HFF-Myc (cell line): ENCODE measurements at regions not wholly inside any gene's neighbourhood (a gene's known extent, or its start where the extent isn't known, plus 50 kb on each side); places are given as distances from the start of the nearest gene placed in this dataset.

Experiments used
- DNase-seq: peaks from one replicate; pipeline ENCODE4 v3.0.0-alpha.2; 2011; ENCODE audit warnings: low read depth; ENCODE audit errors: extremely low read depth
- H3K4me3 ChIP-seq: replicated peaks from 2 replicates; pipeline ENCODE4 v1.5.1; 2011; ENCODE audit warnings: low read depth, mild to moderate bottlenecking, control low read depth, low read length
- CTCF ChIP-seq: IDR thresholded peaks from 2 replicates; pipeline ENCODE4 v1.5.1; 2012; ENCODE audit warnings: mild to moderate bottlenecking, low read depth, low read length, control low read depth; ENCODE audit errors: missing control alignments

- H3K4me3 ChIP-seq, result no peak overlapping the region
- no peak for DNase-seq
- no peak for TF ChIP-seq CTCF
Measured at GRCh38 chr2:139911160-139911559, 1131.0 kb upstream of the NXPH2 start.

DNA sequence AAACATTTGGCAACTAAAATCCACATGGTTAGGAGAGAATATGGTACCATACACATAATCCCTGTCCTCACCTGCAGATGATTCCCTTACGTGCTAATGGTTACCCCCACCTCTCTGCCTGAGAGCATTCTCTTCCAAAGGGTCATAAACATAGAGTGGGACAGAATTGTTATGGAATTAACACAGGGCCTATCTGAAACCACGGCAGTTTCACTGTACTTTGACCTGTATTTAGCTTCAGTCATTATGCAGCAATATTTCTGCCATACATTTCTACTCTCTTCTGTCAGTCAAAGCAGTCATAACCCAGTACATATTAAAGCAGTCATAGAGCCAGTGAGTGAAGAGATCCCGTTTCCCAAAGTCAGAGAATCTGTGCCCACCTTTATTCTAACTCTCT, 1128.9 kb upstream of the NXPH2 start:
- no peak for DNase-seq
- no peak for TF ChIP-seq CTCF
- H3K4me3 ChIP-seq, result no peak overlapping the region

GRCh38 chr2:139905624-139906023, 1125.4 kb upstream of the NXPH2 start:
- no peak overlapping the region for H3K4me3 ChIP-seq
- TF ChIP-seq CTCF, result no peak
- no peak for DNase-seq

GRCh38 chr2:139891636-139892035, 1111.4 kb upstream of the NXPH2 start:
- no peak overlapping the region for H3K4me3 ChIP-seq
- no peak for DNase-seq
- no peak for TF ChIP-seq CTCF

DNA sequence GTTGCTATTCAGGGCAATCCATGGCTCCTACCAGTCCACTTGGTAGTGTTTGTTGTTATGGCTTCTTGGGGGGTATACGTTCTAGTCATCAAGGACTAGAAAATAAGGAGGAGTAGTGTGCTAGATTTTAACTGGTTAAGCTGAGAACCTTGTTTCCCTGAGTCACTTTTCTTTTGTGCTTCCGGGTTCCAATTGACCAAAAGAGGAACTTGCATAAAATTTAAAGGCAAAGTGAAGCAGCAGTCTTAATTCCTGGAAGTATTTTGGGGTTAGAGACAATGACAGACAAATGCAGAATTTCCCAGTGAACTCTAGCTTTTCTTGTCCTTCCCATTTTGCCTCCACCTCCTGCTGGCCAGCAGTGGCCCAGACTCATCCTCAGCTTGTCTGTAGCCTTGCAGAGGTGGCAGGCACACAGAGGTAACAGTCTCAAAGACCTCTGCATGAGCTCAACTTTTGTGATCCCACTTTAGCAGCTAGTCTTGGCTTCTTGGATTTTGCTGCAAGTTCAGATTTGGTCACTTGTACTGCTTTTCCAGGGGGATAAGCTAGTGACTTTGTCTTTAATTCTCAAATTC, 1105.8 kb upstream of the NXPH2 start:
- TF ChIP-seq CTCF, result no peak

GRCh38 chr2:139876964-139877363, 1096.8 kb upstream of the NXPH2 start:
- no peak overlapping the region for H3K4me3 ChIP-seq
- no peak for DNase-seq
- TF ChIP-seq CTCF, result no peak

More for the DNA sequence above, 1105.8 kb upstream of the NXPH2 start:
- H3K4me3 ChIP-seq, result no peak overlapping the region
- no peak for DNase-seq

- no peak for DNase-seq
- no peak for TF ChIP-seq CTCF
- H3K4me3 ChIP-seq, result no peak overlapping the region
Measured at GRCh38 chr2:139876321-139876720, 1096.1 kb upstream of the NXPH2 start.
